ENCODE measurements at regions not wholly inside any gene's neighbourhood (a gene's known extent, or its start where the extent isn't known, plus 50 kb on each side); places are given as distances from the start of the nearest gene placed in this dataset.

- Histone ChIP-seq H3K4me3 (ENCODE audit: low read length) (no peak overlapping the region), H3F3A (ENCODE audit: insufficient read depth, low read length, poor library complexity, severe bottlenecking) (no peaks in the 10 kb centered on the region), H2AFZ (ENCODE audit: low read depth, low read length) (no peak overlapping the region), H3K9me2 (ENCODE audit: insufficient read depth, low read length) (no peaks in the 10 kb centered on the region), H3K79me2 (replicated peaks; ENCODE audit: insufficient read depth, low read length) (no peaks in the 10 kb centered on the region), H4K20me1 (ENCODE audit: insufficient read depth) (no peaks in the 10 kb centered on the region), H3K27ac (ENCODE audit: low read length) (no peak overlapping the region), H3K4me2 (ENCODE audit: low read length) (no peak overlapping the region), H3K9me3 (ENCODE audit: low read length) (no peaks in the 10 kb centered on the region), H3K36me3 (ENCODE audit: insufficient read depth, low read length) (no peaks in the 10 kb centered on the region), H3K27me3 (ENCODE audit: insufficient read depth, low read depth, low read length) (no peaks in the 10 kb centered on the region), H3K9ac (ENCODE audit: low read length) (no peak overlapping the region)
- TF ChIP-seq REST (IDR thresholded peaks at IDR 0.05; ENCODE audit: borderline replicate concordance) (no peak), POLR2AphosphoS5 (IDR thresholded peaks at IDR 0.05) (no peak), EZH2 (IDR thresholded peaks at IDR 0.05; ENCODE audit: borderline replicate concordance, insufficient read depth, low read length, poor library complexity, severe bottlenecking) (no peak), MXI1 (conservative IDR thresholded peaks at IDR 0.05; ENCODE audit: poor library complexity, severe bottlenecking) (no peak), TAF1 (IDR thresholded peaks at IDR 0.05; ENCODE audit: low read depth) (no peak), CTCF (IDR thresholded peaks at IDR 0.05; ENCODE audit: poor library complexity, severe bottlenecking) (no peak), EP300 (conservative IDR thresholded peaks at IDR 0.05; ENCODE audit: poor library complexity, severe bottlenecking) (no peak), RAD21 (conservative IDR thresholded peaks at IDR 0.05) (no peak), SMC3 (conservative IDR thresholded peaks at IDR 0.05; ENCODE audit: poor library complexity) (no peak)
Measured at GRCh38 chr3:84125760-84126159, 833.0 kb upstream of the CADM2 start.

GRCh38 chr3:84126160-84126559 is 832.6 kb upstream of the CADM2 start:
- Histone ChIP-seq H3K9me2 (ENCODE audit: insufficient read depth, low read length) (no peaks in the 10 kb centered on the region), H3K4me2 (ENCODE audit: low read length) (no peak overlapping the region), H3F3A (ENCODE audit: insufficient read depth, low read length, poor library complexity, severe bottlenecking) (no peaks in the 10 kb centered on the region), H3K36me3 (ENCODE audit: insufficient read depth, low read length) (no peaks in the 10 kb centered on the region), H3K4me3 (ENCODE audit: low read length) (no peak overlapping the region), H3K9me3 (ENCODE audit: low read length) (no peaks in the 10 kb centered on the region), H2AFZ (ENCODE audit: low read depth, low read length) (no peak overlapping the region), H3K27ac (ENCODE audit: low read length) (no peak overlapping the region), H4K20me1 (ENCODE audit: insufficient read depth) (no peaks in the 10 kb centered on the region), H3K27me3 (ENCODE audit: insufficient read depth, low read depth, low read length) (no peaks in the 10 kb centered on the region), H3K79me2 (replicated peaks; ENCODE audit: insufficient read depth, low read length) (no peaks in the 10 kb centered on the region), H3K9ac (ENCODE audit: low read length) (no peak overlapping the region)
- TF ChIP-seq RAD21 (conservative IDR thresholded peaks at IDR 0.05) (no peak), SMC3 (conservative IDR thresholded peaks at IDR 0.05; ENCODE audit: poor library complexity) (no peak), MXI1 (conservative IDR thresholded peaks at IDR 0.05; ENCODE audit: poor library complexity, severe bottlenecking) (no peak), CTCF (IDR thresholded peaks at IDR 0.05; ENCODE audit: poor library complexity, severe bottlenecking) (no peak), POLR2AphosphoS5 (IDR thresholded peaks at IDR 0.05) (no peak), TAF1 (IDR thresholded peaks at IDR 0.05; ENCODE audit: low read depth) (no peak), REST (IDR thresholded peaks at IDR 0.05; ENCODE audit: borderline replicate concordance) (no peak), EP300 (conservative IDR thresholded peaks at IDR 0.05; ENCODE audit: poor library complexity, severe bottlenecking) (no peak), EZH2 (IDR thresholded peaks at IDR 0.05; ENCODE audit: borderline replicate concordance, insufficient read depth, low read length, poor library complexity, severe bottlenecking) (no peak)
